ENCODE measurements at regions not wholly inside any gene's neighbourhood (a gene's known extent, or its start where the extent isn't known, plus 50 kb on each side); places are given as distances from the start of the nearest gene placed in this dataset.
"Not testable (repeated sequence)": the region's sequence is repeated elsewhere in the genome, so short reads cannot be mapped to it uniquely, and the experiment has no call there.

DNA sequence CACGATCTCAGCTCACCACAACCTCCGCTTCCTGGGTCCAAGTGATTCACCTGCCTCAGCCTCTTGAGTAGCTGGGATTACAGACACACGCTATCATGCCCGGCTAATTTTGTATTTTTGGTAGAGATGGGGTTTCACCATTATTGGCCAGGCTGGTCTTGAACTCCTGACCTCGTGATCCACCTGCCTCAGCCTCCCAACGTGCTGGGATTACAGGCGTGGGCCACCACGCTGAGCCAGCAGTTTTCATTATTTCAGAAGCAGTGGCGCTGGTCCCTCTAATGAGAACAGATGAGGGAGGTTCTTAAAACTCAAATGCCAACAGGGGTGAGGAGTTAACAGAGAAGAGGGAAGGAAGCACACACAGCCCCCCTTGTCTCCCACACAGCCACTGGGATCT, 98.7 kb downstream of the PTPRS start:
- TF ChIP-seq, protein P1, sequence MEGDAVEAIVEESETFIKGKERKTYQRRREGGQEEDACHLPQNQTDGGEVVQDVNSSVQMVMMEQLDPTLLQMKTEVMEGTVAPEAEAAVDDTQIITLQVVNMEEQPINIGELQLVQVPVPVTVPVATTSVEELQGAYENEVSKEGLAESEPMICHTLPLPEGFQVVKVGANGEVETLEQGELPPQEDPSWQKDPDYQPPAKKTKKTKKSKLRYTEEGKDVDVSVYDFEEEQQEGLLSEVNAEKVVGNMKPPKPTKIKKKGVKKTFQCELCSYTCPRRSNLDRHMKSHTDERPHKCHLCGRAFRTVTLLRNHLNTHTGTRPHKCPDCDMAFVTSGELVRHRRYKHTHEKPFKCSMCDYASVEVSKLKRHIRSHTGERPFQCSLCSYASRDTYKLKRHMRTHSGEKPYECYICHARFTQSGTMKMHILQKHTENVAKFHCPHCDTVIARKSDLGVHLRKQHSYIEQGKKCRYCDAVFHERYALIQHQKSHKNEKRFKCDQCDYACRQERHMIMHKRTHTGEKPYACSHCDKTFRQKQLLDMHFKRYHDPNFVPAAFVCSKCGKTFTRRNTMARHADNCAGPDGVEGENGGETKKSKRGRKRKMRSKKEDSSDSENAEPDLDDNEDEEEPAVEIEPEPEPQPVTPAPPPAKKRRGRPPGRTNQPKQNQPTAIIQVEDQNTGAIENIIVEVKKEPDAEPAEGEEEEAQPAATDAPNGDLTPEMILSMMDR (CRISPR knock-in tag; IDR thresholded peaks at IDR 0.05), result not testable (repeated sequence)
- not testable (repeated sequence) for TF ChIP-seq EZH2 (conservative IDR thresholded peaks at IDR 0.05; ENCODE audit: low read depth, low read length); PHF21A (CRISPR knock-in tag; IDR thresholded peaks at IDR 0.05)

All from HepG2 (cell line).